ENCODE measurements at regions not wholly inside any gene's neighbourhood (a gene's known extent, or its start where the extent isn't known, plus 50 kb on each side); places are given as distances from the start of the nearest gene placed in this dataset.
"Not testable (repeated sequence)": the region's sequence is repeated elsewhere in the genome, so short reads cannot be mapped to it uniquely, and the experiment has no call there.

DNA sequence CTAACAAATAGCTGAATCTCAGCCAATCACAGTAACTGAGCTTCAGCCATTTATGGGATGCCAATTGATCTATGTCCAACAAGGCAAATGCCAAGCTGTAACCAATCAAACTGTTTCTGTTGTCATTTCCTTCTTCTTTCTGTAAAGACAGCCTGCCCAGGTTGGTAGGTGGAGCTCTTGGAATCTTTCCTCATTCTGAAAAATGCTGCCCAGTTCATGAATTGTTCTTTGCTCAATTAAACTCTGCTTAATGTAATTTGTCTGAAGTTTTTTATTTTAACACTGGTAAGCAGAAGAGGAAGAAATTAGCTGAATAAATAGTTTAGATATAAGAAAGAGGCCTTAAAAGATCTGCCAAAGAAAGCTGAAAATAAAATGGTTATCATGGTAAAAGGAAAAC is 1235.6 kb downstream of the EFNA5 start:
- no peak for DNase-seq

GRCh38 chr5:106430733-106431132 is 1240.0 kb downstream of the EFNA5 start:
- DNase-seq = not testable (repeated sequence)

DNA sequence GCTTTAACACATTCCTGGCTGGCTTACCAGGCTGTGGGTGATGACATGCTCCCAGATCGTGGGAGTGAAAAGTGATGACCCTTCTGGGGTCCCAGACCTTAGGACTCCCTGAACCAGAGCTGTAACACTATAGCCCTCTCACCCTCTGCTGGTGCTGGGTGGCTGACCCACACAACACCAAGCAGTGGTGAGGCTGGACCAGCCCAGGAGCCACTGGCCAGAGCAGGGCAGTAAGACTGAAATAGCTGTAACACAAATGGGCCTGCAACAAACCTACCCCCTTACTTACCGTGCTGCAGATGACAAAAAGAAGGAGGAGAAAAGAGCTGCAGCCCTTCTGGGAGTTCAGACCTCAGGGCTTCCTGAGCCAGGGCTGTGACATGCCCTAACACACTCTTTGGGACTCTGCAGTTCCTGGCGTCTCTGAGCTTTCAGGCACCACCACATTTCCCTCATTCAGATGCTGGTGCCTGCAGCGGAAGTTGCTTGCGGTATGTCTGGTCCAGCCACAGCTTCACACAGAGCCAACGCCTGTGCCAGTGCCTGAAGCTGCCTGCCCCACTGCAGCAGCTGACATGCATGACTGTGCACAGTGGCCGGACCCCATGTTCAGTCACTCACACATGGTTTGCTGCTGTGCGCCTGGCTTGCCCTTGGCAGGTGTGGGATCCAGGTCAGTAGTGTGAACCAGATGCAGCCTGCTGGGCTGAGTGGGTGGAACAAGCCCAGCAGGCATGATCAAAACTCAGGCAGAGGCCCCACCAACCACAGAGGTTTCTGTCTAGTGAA is 1247.4 kb downstream of the EFNA5 start:
- DNase-seq = no peak

DNA sequence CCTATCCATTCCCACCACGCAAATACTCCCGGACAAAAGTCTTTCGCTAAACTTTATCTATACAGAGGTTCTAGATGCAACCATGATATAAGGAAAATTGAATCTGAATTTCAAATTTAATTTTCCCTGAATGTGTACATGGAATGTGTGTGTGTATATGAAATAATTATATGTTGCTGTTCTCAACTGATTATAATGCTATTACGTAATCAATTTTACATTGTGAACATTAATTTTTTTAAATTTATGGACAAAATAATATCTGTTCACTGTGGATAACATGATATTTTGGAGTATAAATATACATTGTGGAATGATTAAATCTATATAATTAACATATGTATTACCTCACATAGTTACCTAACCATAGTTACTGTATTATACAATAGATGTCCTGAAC is 1250.6 kb downstream of the EFNA5 start:
- no peak for DNase-seq

DNA sequence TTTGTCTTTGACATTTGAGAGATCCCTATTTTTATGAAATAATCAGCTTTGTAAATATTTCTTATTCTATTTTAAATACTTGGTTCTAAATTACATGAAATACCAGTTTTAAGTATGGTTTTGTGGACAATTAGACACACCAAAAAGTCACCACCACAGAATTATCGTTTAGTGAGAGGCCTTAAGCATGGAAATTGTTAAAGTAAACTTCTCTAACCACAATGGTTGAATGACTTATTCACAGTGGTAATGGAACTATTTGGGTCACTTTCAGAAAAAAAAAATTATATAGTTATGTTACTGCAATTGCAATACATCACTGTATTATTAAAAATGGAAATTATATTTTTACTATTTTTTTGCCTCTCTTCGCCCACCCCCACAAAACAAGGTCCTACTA is 1252.5 kb downstream of the EFNA5 start:
- no peak for DNase-seq

- no peak for DNase-seq
These were observed 1253.2 kb downstream of the EFNA5 start for GRCh38 chr5:106417566-106417965.

DNA sequence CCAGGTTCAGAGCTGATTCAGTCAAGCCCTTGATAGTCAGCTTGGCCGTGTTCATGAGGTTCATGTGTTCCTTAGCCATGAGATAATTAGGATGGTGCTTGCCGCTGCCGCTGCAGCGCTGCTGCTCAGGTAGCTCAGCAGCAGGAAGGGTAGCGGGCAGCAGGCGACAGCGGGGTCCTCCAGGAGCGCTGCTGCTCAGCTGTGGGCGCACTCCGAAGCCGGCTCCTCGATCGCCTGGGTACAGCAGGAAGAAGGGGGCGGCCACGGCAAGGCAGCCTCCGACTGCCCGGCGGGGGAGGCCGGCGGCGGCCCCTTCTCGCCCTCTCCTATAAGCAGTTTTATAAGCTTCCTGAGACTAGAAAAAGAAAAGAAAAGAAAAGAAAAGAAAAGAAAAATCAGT is 1253.6 kb downstream of the EFNA5 start:
- no peak for DNase-seq

DNA sequence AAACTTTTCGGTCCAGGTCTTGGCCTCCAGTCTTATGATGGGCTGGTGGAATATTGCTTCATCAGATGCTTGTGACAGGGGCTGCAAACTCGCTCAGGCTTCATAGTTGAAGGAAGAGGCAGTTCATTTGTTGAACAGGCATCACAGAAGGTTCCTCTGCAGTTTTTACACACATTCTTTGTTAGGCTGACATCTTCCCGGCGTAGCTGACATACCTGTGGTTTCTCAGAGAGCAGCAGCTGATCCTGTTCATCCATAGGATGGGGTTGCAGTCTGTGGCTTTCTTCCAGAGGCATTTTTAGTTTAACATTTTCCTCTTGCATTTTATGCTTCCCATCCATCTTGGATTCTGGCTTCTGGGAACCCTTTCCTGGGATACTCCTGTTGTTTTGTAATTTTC is 1255.2 kb downstream of the EFNA5 start:
- DNase-seq = peak in 1 of 3 donors; percentile 88

- no peak for DNase-seq
These were observed 1256.4 kb downstream of the EFNA5 start for GRCh38 chr5:106414342-106414741.

DNA sequence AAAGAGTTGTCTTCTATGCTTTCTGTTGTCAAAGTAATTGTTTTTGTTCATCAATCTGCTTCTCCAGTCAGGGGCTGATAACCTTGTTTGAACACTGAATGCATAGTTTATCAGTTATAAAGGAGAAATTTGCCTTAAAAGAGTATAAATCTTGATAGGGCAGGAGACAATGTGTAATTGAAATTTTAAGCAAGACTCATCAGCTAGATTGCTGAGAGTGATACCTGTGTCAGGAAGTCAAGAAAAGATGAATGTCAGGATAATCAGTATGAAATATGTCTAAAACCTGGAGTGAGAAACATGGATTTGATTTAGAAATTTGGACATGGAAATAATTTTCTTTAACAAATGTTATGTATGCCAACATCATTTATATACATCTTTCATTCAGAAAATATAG is 1258.1 kb downstream of the EFNA5 start:
- no peak for DNase-seq

DNA sequence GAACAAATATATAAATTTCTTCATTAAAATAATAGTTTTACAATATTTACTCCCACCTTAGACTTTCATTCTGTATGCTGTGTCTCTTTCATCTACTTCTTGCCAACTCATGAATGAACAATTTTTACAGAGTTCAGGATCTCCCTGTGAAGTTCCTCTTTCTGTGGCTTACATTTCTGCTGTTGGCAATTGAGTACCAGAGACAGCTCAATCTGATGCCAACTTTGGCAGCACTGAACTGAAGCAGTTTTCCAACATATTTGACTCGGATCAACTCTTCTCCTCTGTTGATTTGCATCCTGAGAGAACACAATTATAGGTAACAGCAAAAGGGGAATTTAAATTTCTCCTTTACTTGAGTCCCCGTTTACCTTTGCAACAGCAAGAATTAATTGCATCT is 1262.2 kb downstream of the EFNA5 start:
- no peak for DNase-seq

GRCh38 chr5:106408141-106408540 is 1262.6 kb downstream of the EFNA5 start:
- DNase-seq = no peak

GRCh38 chr5:106401561-106401960 is 1269.2 kb downstream of the EFNA5 start:
- DNase-seq = no peak

GRCh38 chr5:106399391-106399790 is 1271.3 kb downstream of the EFNA5 start:
- DNase-seq = peak in 2 of 3 donors; percentile 7 to 22

DNA sequence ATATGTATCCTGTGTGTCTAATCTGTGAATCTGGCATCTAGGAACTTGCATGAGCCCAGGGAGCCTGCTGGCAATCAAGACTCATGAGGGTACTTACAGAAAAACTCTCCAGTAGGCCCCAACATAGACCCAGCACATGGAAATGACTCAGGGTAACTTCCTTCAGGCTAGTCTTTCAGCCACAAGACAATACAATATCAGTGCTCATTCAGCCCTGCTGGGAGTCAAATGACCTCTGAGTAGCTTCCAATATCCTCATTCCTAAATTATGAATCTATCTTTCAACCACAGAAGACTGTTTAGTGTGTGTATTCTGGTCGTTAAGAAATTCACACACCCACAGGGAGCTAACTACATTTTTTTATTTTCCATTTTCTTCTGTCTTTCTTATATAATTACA is 1273.0 kb downstream of the EFNA5 start:
- peak; percentile 8 to 86 (median 11) for DNase-seq

DNA sequence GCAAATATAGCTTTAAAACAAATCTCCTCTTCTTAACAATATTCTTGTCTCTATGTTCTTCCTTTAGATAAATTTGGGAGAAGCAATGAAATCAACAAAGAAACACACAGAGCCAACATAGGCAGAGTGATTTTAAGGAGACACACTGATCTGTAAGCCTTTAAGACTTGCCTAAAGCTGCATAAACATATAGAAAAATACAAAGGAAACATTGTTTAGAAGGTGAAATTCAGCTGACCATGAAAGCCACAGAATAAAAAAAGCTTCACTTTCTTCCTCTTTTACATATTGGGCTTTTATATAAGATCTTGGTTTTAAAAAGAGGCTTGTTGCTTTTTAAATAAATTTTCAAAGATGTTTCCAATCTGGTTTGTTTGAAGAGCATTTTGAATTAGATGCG is 1277.5 kb downstream of the EFNA5 start:
- DNase-seq = no peak

- peak in 1 of 3 donors; percentile 38 for DNase-seq
These were observed 1278.0 kb downstream of the EFNA5 start for GRCh38 chr5:106392766-106393165.

- DNase-seq = not testable (repeated sequence)
These were observed 1283.0 kb downstream of the EFNA5 start for GRCh38 chr5:106387767-106388166.

GRCh38 chr5:106386287-106386686 is 1284.5 kb downstream of the EFNA5 start:
- no peak for DNase-seq

GRCh38 chr5:106380736-106381135 is 1290.0 kb downstream of the EFNA5 start:
- peak in 1 of 3 donors; percentile 31 for DNase-seq

GRCh38 chr5:106376522-106376921 is 1294.2 kb downstream of the EFNA5 start:
- DNase-seq = peak in 1 of 3 donors; percentile 41

- DNase-seq = no peak
These were observed 1295.8 kb downstream of the EFNA5 start for GRCh38 chr5:106374956-106375355.

- no peak for DNase-seq
These were observed 1302.7 kb downstream of the EFNA5 start for GRCh38 chr5:106368021-106368420.

DNA sequence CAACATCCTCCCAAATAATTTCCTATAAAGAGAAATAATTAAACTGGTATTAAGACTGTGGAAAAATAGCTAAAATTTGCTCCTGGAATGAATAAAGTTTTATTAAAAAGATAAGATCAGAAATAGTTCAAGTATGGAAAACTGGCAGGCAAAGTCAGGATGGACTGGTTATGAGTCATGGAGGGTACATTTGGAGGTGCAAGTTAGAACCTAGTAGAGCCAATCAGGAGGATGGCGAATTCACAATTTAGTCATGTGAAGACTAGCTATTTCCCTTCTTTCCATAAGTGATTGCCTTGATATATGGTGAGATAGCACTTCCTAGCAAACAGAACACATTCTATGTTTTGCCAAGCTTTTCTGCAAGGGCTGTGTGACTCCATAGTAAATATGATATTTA is 1303.5 kb downstream of the EFNA5 start:
- no peak for DNase-seq
